ENCODE measurements at regions not wholly inside any gene's neighbourhood (a gene's known extent, or its start where the extent isn't known, plus 50 kb on each side); places are given as distances from the start of the nearest gene placed in this dataset.

DNA sequence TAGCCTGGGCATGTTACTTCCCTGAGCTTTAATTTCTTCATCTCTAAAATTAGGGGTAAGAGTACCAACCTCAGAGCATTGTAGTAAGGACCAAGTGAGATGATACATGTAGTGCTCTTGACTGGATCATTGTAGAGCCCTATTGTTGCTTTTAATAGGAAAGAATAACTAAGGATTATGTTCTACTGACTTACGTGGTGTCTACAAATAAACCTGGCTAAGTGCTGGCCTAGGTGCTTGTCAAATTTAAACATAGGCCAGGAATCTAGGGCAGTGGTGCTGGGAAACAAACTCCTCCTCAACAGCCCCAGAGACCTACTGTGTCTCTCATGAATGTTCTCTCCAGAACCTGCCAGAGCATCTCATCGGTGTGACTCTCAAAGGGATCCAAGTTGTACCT lies 69.4 kb downstream of the ABCC12 start:
- TF ChIP-seq, protein P1, sequence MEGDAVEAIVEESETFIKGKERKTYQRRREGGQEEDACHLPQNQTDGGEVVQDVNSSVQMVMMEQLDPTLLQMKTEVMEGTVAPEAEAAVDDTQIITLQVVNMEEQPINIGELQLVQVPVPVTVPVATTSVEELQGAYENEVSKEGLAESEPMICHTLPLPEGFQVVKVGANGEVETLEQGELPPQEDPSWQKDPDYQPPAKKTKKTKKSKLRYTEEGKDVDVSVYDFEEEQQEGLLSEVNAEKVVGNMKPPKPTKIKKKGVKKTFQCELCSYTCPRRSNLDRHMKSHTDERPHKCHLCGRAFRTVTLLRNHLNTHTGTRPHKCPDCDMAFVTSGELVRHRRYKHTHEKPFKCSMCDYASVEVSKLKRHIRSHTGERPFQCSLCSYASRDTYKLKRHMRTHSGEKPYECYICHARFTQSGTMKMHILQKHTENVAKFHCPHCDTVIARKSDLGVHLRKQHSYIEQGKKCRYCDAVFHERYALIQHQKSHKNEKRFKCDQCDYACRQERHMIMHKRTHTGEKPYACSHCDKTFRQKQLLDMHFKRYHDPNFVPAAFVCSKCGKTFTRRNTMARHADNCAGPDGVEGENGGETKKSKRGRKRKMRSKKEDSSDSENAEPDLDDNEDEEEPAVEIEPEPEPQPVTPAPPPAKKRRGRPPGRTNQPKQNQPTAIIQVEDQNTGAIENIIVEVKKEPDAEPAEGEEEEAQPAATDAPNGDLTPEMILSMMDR (conservative IDR thresholded peaks at IDR 0.05; ENCODE audit: low read length), result no peak
- no peak for TF ChIP-seq EZH2phosphoT487 (IDR thresholded peaks at IDR 0.05; ENCODE audit: borderline replicate concordance)

All from Loucy (cell line).